CD4-positive, CD25-positive, alpha-beta regulatory T cell (primary cell): ENCODE measurements at regions not wholly inside any gene's neighbourhood (a gene's known extent, or its start where the extent isn't known, plus 50 kb on each side); places are given as distances from the start of the nearest gene placed in this dataset.
"Not testable (repeated sequence)": the region's sequence is repeated elsewhere in the genome, so short reads cannot be mapped to it uniquely, and the experiment has no call there.

Source experiments
- ATAC-seq, 2 donors: fragments of 150-1000 bp; cut with Tn5 transposase; one replicate each; pipeline ENCODE4 v1.10.0; 2021; ENCODE audit warnings: low read depth in 2 of 2, moderate number of reproducible peaks in 2 of 2, moderate library complexity in 1 of 2
- DNase-seq, 3 donors: peaks; one replicate each; pipeline versions ENCODE4 v3.0.0 to v3.0.0-alpha.2; 2012 to 2022; ENCODE audit warnings: mixed read lengths in 1 of 3
- H3K27ac ChIP-seq: one replicate; pipeline ENCODE4 v1.7.0; 2013; ENCODE audit warnings: mild to moderate bottlenecking, low read length; ENCODE audit not compliant: insufficient read depth, poor library complexity, severe bottlenecking
- H3K27me3 ChIP-seq: one replicate; pipeline ENCODE4 v1.7.0; 2013; ENCODE audit warnings: low read length; ENCODE audit not compliant: control insufficient read depth, insufficient read depth
- H3K36me3 ChIP-seq: one replicate; pipeline ENCODE4 v1.7.0; 2013; ENCODE audit warnings: mild to moderate bottlenecking, low read length, moderate library complexity; ENCODE audit not compliant: control insufficient read depth, insufficient read depth
- H3K4me1 ChIP-seq: 2 replicates; pipeline ENCODE4 v1.7.0; 2013; ENCODE audit warnings: mild to moderate bottlenecking, low read length; ENCODE audit not compliant: insufficient read depth, control insufficient read depth, poor library complexity, severe bottlenecking
- H3K4me3 ChIP-seq: one replicate; pipeline ENCODE4 v1.7.0; 2013; ENCODE audit warnings: low read depth, mild to moderate bottlenecking, low read length, moderate library complexity
- H3K9me3 ChIP-seq, 2 experiments: 1 replicate in 1 of 2; 2 replicates in 1 of 2; pipeline ENCODE4 v1.7.0; 2013; ENCODE audit warnings: low read length in 2 of 2, mild to moderate bottlenecking in 1 of 2, moderate library complexity in 1 of 2; ENCODE audit not compliant: control insufficient read depth in 2 of 2
- H3K27ac Mint-ChIP-seq, 3 donors: one replicate each; pipeline ENCODE4 v1.8.0; 2020 to 2022; ENCODE audit warnings: mild to moderate bottlenecking in 3 of 3, mixed read lengths in 3 of 3, moderate library complexity in 2 of 3
- H3K27me3 Mint-ChIP-seq: one replicate; pipeline ENCODE4 v1.8.0; 2022; ENCODE audit warnings: mild to moderate bottlenecking, mixed read lengths
- H3K36me3 Mint-ChIP-seq: one replicate; pipeline ENCODE4 v1.8.0; 2020; ENCODE audit warnings: mixed read lengths
- H3K4me1 Mint-ChIP-seq, 4 donors: one replicate each; pipeline ENCODE4 v1.8.0; 2020 to 2022; ENCODE audit warnings: mixed read lengths in 4 of 4, mild to moderate bottlenecking in 1 of 4
- H3K4me3 Mint-ChIP-seq, 4 donors: one replicate each; pipeline ENCODE4 v1.8.0; 2020 to 2022; ENCODE audit warnings: mild to moderate bottlenecking in 4 of 4, mixed read lengths in 4 of 4, moderate library complexity in 3 of 4
- H3K9me3 Mint-ChIP-seq, 7 donors: one replicate each; pipeline ENCODE4 v1.8.0; 2020 to 2022; ENCODE audit warnings: mixed read lengths in 7 of 7, mild to moderate bottlenecking in 3 of 7, moderate library complexity in 2 of 7

DNA sequence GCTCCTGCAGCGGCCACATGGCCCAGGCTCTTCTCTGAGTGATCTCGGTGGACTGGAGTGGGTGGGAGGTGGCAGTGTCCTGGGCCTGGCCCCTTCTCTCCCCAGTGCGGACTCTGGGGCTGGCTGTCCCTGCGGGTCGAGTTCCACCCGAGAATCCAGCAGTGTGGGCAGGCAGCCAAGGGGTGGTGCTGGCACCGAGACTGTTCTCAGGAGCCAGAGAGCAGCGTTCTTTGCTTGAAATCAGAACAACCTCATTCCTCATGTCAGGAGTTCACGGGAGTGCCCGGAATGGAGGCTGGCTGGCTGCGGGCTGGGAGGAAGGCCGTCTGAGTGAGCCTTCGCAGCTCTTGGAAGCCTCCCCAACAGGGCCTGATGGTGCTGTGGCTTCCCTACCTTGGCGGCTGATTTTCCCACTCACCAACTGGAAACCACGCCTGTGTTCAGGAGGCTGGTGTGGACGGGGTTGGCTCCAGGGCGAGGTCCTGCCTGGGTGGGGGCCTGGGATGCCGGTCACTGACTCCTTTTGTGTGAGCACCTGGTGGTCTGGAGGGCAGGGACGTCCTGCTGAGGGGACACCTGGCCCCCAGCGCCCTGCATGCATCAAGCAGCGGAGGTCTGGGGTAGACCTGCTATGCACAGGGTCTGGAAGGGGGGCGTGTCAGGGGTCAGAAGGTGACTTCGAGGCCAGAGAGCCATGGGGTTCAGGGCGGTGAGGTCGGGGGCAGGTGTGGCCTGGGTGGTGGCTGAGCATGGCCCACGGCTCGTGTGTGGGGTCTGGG is 137.6 kb downstream of the TMEM121 start:
- H3K27me3 Mint-ChIP-seq, H3K27me3 ChIP-seq, H3K4me1 Mint-ChIP-seq, ATAC-seq, DNase-seq, H3K4me3 Mint-ChIP-seq, H3K27ac ChIP-seq, H3K36me3 Mint-ChIP-seq, H3K27ac Mint-ChIP-seq, H3K4me1 ChIP-seq, H3K9me3 ChIP-seq, H3K4me3 ChIP-seq, H3K36me3 ChIP-seq: not testable (repeated sequence)
- peaks cover 0 to 20% (median 8%) of the 10 kb centered on the region in 7 donors for H3K9me3 Mint-ChIP-seq

DNA sequence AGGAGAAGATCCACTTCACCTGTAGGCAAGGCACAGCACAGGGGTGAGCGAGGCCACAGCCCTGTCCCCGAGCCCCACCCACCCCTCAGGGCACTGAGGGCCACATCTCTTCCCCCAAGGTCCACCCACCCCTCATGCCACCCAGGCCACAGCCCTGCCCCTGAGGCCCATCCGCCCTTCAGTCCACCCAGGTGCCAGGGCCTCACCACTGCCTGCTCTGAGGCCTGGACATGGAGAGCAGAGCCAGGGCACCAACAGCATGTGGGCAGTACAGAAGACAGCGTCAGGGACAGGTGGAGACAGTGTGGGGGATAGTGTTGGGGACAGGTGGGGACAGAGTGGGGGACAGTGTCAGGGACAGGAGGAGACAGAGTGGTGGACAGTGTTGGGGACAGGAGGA is 138.3 kb downstream of the TMEM121 start:
- Mint-ChIP-seq H3K4me3 (no peak overlapping the region), H3K27me3 (no peaks in the 10 kb centered on the region), H3K27ac (peak overlapping the region in 1 of 3 donors; percentile 56), H3K4me1 (no peaks in the 10 kb centered on the region), H3K36me3 (peaks cover 5% of the 10 kb centered on the region), H3K9me3 (peaks cover 0 to 14% (median 8%) of the 10 kb centered on the region in 7 donors)
- Histone ChIP-seq H3K27me3 (no peaks in the 10 kb centered on the region), H3K27ac (no peak overlapping the region), H3K4me1 (no peaks in the 10 kb centered on the region), H3K9me3 (no peaks in the 10 kb centered on the region), H3K4me3 (no peak overlapping the region), H3K36me3 (no peaks in the 10 kb centered on the region)
- DNase-seq = no peak
- no peak for ATAC-seq

DNA sequence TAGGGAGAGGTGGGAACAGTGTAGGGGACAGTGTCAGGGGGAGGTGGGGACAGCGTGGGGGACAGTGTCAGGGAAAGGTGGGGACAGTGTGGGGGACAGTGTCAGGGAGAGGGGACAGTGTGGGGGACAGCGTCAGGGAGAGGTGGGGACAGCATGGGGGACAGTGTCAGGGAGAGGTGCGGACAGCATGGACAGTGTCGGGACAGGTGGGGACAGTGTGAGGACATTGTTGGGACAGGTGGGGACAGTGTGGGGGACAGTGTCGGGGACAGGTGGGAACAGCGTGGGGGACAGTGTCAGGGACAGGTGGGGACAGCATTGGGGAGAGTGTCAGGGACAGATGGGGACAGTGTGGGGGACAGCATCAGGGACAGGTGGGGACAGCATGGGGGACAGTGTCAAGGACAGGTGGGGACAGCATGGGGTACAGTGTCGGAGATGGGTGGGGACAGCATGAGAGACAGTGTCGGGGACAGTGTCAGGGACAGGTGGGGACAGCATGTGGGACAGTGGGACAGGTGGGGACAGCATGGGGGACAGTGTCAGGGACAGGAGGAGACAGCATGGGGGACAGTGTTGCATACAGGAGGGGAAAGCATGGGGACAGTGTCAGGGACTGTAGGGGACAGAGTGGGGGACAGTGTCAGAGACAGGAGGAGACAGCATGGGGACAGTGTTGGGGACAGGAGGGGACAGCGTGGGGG is 139.0 kb downstream of the TMEM121 start:
- H3K9me3 ChIP-seq = no peaks in the 10 kb centered on the region
- H3K4me3 ChIP-seq = no peak overlapping the region
- ATAC-seq (no peak), DNase-seq (no peak)
- H3K4me1 Mint-ChIP-seq = no peaks in the 10 kb centered on the region
- no peaks in the 10 kb centered on the region for H3K4me1 ChIP-seq
- peaks cover 0 to 7% (median 4%) of the 10 kb centered on the region in 7 donors for H3K9me3 Mint-ChIP-seq
- peaks cover 1% of the 10 kb centered on the region for H3K36me3 Mint-ChIP-seq
- no peak overlapping the region for H3K4me3 Mint-ChIP-seq
- H3K36me3 ChIP-seq = no peaks in the 10 kb centered on the region
- H3K27ac ChIP-seq = no peak overlapping the region
- peak overlapping the region in 1 of 3 donors; percentile 56 for H3K27ac Mint-ChIP-seq
- H3K27me3 Mint-ChIP-seq = no peaks in the 10 kb centered on the region
- H3K27me3 ChIP-seq = no peaks in the 10 kb centered on the region

DNA sequence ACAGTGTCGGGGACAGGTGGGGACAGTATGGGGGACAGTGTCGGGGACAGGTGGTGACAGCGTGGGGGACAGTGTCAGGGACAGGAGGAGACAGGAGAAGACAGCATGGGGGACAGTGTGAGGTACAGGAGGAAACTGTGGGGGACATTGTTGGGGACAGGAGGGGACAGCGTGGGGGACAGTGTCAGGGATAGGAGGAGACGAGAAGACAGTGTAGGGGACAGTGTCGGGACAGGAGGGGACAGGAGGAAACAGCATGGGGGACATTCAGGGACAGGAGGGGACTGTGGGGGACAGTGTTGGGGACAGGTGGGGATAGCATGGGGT is 139.5 kb downstream of the TMEM121 start:
- H3K27me3 Mint-ChIP-seq = no peaks in the 10 kb centered on the region
- Histone ChIP-seq H3K4me1 (no peaks in the 10 kb centered on the region), H3K4me3 (no peak overlapping the region), H3K27me3 (no peaks in the 10 kb centered on the region), H3K36me3 (no peaks in the 10 kb centered on the region), H3K27ac (no peak overlapping the region), H3K9me3 (no peaks in the 10 kb centered on the region)
- H3K4me3 Mint-ChIP-seq = no peak overlapping the region
- H3K9me3 Mint-ChIP-seq = peaks cover 0 to 4% (median 1%) of the 10 kb centered on the region in 7 donors
- H3K36me3 Mint-ChIP-seq = no peaks in the 10 kb centered on the region
- H3K27ac Mint-ChIP-seq = no peak overlapping the region
- ATAC-seq (no peak), DNase-seq (no peak)
- H3K4me1 Mint-ChIP-seq = no peaks in the 10 kb centered on the region

DNA sequence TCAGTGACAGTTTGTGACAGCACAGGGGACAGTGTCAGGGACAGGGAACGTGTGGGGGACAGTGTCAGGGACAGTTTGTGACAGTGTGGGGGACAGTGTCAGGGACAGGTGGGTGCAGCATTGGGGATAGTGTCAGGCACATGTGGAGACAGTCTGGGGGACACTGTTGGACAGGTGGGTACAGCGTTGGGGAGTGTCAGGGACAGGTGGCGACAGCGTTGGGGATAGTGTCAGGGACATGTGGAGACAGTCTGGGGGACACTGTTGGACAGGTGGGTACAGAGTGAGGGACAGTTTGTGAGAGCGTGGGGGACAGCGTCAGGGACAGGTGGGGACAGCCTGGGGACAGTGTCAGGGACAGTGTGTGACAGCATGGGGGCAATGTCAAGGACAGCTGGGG is 140.0 kb downstream of the TMEM121 start:
- DNase-seq (no peak), ATAC-seq (no peak)
- Histone ChIP-seq H3K9me3 (no peaks in the 10 kb centered on the region), H3K27me3 (no peaks in the 10 kb centered on the region), H3K4me1 (no peaks in the 10 kb centered on the region), H3K27ac (no peak overlapping the region), H3K36me3 (no peaks in the 10 kb centered on the region), H3K4me3 (no peak overlapping the region)
- no peaks in the 10 kb centered on the region for H3K27me3 Mint-ChIP-seq
- no peaks in the 10 kb centered on the region for H3K4me1 Mint-ChIP-seq
- H3K36me3 Mint-ChIP-seq = no peaks in the 10 kb centered on the region
- H3K4me3 Mint-ChIP-seq = no peak overlapping the region
- H3K27ac Mint-ChIP-seq = no peak overlapping the region
- peaks cover 0 to 4% (median 0%) of the 10 kb centered on the region in 7 donors for H3K9me3 Mint-ChIP-seq

DNA sequence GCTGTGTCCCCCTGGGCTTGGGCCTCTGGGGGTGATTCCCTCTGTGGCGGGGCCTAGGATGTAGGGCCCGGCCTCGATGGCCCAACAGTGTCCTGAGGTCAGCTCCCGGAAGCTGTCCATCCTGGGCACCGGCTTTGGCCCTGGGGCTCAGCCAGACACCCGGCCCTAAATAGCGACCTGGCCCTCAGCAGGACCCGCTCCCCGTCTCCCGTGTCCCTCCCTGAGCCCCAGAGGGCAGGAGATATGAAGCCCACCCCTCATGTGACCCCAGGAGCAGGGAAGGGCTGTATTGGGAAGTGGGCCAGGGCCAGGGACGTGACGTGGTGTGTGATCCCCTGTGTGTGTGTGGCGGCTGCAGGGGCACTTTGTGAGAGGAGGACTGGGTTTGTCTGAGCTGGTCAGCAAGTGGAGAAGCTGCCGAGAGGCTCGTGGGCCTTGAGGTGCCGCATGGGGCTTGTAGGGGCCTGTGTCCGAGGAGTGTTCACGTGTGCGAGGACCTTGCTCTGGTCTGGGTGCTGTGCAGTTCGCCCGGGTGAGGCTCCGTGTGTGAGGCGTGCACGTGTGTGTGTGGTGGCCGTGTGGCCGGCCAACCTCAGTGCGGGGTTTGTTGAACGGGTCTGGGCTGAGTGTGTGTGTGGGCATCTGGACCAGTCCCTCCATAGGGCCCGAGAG is 140.7 kb downstream of the TMEM121 start:
- not testable (repeated sequence) for H3K9me3 Mint-ChIP-seq, H3K4me1 ChIP-seq, H3K4me1 Mint-ChIP-seq, ATAC-seq, H3K27ac ChIP-seq, H3K4me3 Mint-ChIP-seq, H3K36me3 ChIP-seq, H3K9me3 ChIP-seq, H3K4me3 ChIP-seq, H3K36me3 Mint-ChIP-seq, H3K27me3 ChIP-seq, DNase-seq, H3K27ac Mint-ChIP-seq, H3K27me3 Mint-ChIP-seq

DNA sequence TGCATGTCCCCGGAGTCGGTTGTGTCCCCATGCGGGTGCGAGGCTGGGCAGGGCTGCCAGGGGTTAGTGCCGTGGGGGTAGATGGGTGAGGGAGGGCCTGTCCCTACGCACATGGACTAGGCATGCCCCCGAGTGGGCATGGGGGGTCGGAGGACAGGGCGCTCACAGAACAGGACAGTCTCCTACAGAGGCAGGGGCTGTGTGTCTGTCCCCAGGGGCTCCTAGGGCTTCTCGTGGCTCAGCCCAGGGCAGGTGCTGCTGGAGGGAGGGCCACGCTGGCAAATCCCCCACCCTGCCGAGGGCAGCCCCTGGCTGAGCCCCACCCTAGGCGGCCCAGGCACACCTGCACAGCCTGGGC is 141.3 kb downstream of the TMEM121 start:
- DNase-seq, H3K4me1 ChIP-seq, ATAC-seq, H3K27me3 ChIP-seq, H3K36me3 ChIP-seq, H3K9me3 ChIP-seq, H3K4me3 Mint-ChIP-seq, H3K36me3 Mint-ChIP-seq, H3K4me3 ChIP-seq, H3K4me1 Mint-ChIP-seq, H3K27ac Mint-ChIP-seq, H3K9me3 Mint-ChIP-seq, H3K27ac ChIP-seq, H3K27me3 Mint-ChIP-seq: not testable (repeated sequence)

DNA sequence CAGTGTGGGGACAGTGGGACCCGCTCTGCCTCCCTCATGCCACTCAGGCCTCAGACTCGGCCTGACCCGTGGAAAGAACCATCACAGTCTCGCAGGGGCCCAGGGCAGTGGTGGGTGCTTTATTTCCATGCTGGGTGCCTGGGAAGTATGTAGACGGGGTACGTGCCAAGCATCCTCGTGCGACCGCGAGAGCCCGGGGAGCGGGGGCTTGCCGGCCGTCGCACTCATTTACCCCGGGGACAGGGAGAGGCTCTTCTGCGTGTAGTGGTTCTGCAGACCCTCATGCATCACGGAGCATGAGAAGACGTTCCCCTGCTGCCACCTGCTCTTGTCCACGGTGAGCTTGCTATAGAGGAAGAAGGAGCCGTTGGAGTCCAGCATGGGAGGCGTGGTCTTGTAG is 141.6 kb downstream of the TMEM121 start:
- DNase-seq, H3K36me3 Mint-ChIP-seq, H3K4me1 Mint-ChIP-seq: not testable (repeated sequence)

More for the DNA sequence above, 141.6 kb downstream of the TMEM121 start:
- not testable (repeated sequence) for H3K4me3 ChIP-seq, H3K27ac ChIP-seq, H3K9me3 ChIP-seq, H3K27me3 ChIP-seq, H3K4me1 ChIP-seq, H3K4me3 Mint-ChIP-seq, ATAC-seq, H3K9me3 Mint-ChIP-seq, H3K27me3 Mint-ChIP-seq, H3K36me3 ChIP-seq
- H3K27ac Mint-ChIP-seq = peak overlapping the region in 1 of 3 donors; percentile 48
